H9 (cell line): ENCODE measurements at regions not wholly inside any gene's neighbourhood (a gene's known extent, or its start where the extent isn't known, plus 50 kb on each side); places are given as distances from the start of the nearest gene placed in this dataset.
A peak's percentile ranks its signal among the peaks of the same experiment; 100 is the strongest.

Source experiments
- DNase-seq: peaks from one replicate; pipeline ENCODE4 v3.0.0-alpha.2; 2017
- H2AFZ ChIP-seq: one replicate; pipeline ENCODE4 v1.6.1; 2013; ENCODE audit warnings: mild to moderate bottlenecking, low read length, control low read depth, moderate library complexity
- H2AK5ac ChIP-seq: 2 replicates; pipeline ENCODE4 v1.6.1; 2013; ENCODE audit warnings: low read length, control low read depth, mixed read lengths; ENCODE audit not compliant: insufficient read length
- H2BK120ac ChIP-seq: one replicate; pipeline ENCODE4 v1.6.1; 2013; ENCODE audit warnings: low read depth, mild to moderate bottlenecking, low read length, control low read depth, inconsistent platforms; ENCODE audit not compliant: poor library complexity, severe bottlenecking
- H2BK12ac ChIP-seq: 2 replicates; pipeline ENCODE4 v1.6.1; 2013; ENCODE audit warnings: low read length, control low read depth, mixed read lengths, low read depth; ENCODE audit not compliant: insufficient read length
- H2BK15ac ChIP-seq: 2 replicates; pipeline ENCODE4 v1.6.1; 2013; ENCODE audit warnings: low read depth, low read length, control low read depth
- H2BK20ac ChIP-seq: one replicate; pipeline ENCODE4 v1.6.1; 2013; ENCODE audit warnings: low read depth, mild to moderate bottlenecking, low read length, control low read depth, inconsistent platforms; ENCODE audit not compliant: poor library complexity, severe bottlenecking
- H2BK5ac ChIP-seq: 2 replicates; pipeline ENCODE4 v1.6.1; 2013; ENCODE audit warnings: low read length, control low read depth, mixed read lengths; ENCODE audit not compliant: insufficient read length
- H3K14ac ChIP-seq: 2 replicates; pipeline ENCODE4 v1.6.1; 2013; ENCODE audit warnings: low read length, control low read depth; ENCODE audit not compliant: insufficient read depth
- H3K18ac ChIP-seq: 2 replicates; pipeline ENCODE4 v1.6.1; 2013; ENCODE audit warnings: low read depth, mild to moderate bottlenecking, mixed read lengths, low read length, control low read depth; ENCODE audit not compliant: insufficient read length
- H3K23ac ChIP-seq: 2 replicates; pipeline ENCODE4 v1.6.1; 2013; ENCODE audit warnings: low read length, control low read depth, mixed read lengths, low read depth; ENCODE audit not compliant: insufficient read length
- H3K23me2 ChIP-seq: 2 replicates; pipeline ENCODE4 v1.6.1; 2013; ENCODE audit warnings: low read depth, mild to moderate bottlenecking, mixed read lengths, low read length, control low read depth; ENCODE audit not compliant: insufficient read length, poor library complexity, severe bottlenecking
- H3K27ac ChIP-seq: 2 replicates; pipeline ENCODE4 v1.5.1; 2013; ENCODE audit warnings: low read length, control low read depth, mixed read lengths, low read depth; ENCODE audit not compliant: insufficient read length
- H3K27me3 ChIP-seq: 2 replicates; pipeline ENCODE4 v1.6.1; 2013; ENCODE audit warnings: low read length, control low read depth, inconsistent platforms; ENCODE audit not compliant: insufficient read depth
- H3K4ac ChIP-seq: 2 replicates; pipeline ENCODE4 v1.6.1; 2013; ENCODE audit warnings: low read depth, mild to moderate bottlenecking, control low read depth, inconsistent platforms, low read length, moderate library complexity
- H3K4me1 ChIP-seq: 2 replicates; pipeline ENCODE4 v1.6.1; 2013; ENCODE audit warnings: low read length, control low read depth, inconsistent platforms; ENCODE audit not compliant: insufficient read depth
- H3K4me2 ChIP-seq: 2 replicates; pipeline ENCODE4 v1.6.1; 2013; ENCODE audit warnings: low read length, control low read depth, mixed read lengths; ENCODE audit not compliant: insufficient read length, insufficient read depth
- H3K56ac ChIP-seq: 2 replicates; pipeline ENCODE4 v1.6.1; 2013; ENCODE audit warnings: low read depth, mild to moderate bottlenecking, mixed read lengths, low read length, control low read depth; ENCODE audit not compliant: insufficient read length
- H3K79me1 ChIP-seq: 2 replicates; pipeline ENCODE4 v1.6.1; 2013; ENCODE audit warnings: low read depth, mild to moderate bottlenecking, moderate library complexity, low read length, control low read depth, inconsistent platforms; ENCODE audit not compliant: insufficient read depth, poor library complexity, severe bottlenecking
- H3K79me2 ChIP-seq: 2 replicates; pipeline ENCODE4 v1.6.1; 2013; ENCODE audit warnings: low read length, control low read depth, inconsistent platforms; ENCODE audit not compliant: insufficient read depth
- H3K9ac ChIP-seq: 2 replicates; pipeline ENCODE4 v1.6.1; 2013; ENCODE audit warnings: low read length, control low read depth, mixed read lengths; ENCODE audit not compliant: insufficient read length; ENCODE audit errors: extremely low read depth
- H3K9me3 ChIP-seq: one replicate; pipeline ENCODE4 v1.6.1; 2013; ENCODE audit warnings: low read depth, low read length, inconsistent platforms; ENCODE audit not compliant: control insufficient read depth
- H3T11ph ChIP-seq: one replicate; pipeline ENCODE4 v1.6.1; 2013; ENCODE audit warnings: mild to moderate bottlenecking, low read length, control low read depth, inconsistent platforms
- H4K20me1 ChIP-seq: one replicate; pipeline ENCODE4 v1.6.1; 2013; ENCODE audit not compliant: control insufficient read depth, insufficient read length, insufficient read depth
- H4K5ac ChIP-seq: 2 replicates; pipeline ENCODE4 v1.6.1; 2013; ENCODE audit warnings: low read depth, mild to moderate bottlenecking, mixed read lengths, low read length, control low read depth; ENCODE audit not compliant: insufficient read length
- H4K8ac ChIP-seq: replicated peaks from 2 replicates; pipeline ENCODE4 v1.6.1; 2013; ENCODE audit warnings: low read length, control low read depth, mixed read lengths, low read depth; ENCODE audit not compliant: insufficient read length
- H4K91ac ChIP-seq: 2 replicates; pipeline ENCODE4 v1.6.1; 2013; ENCODE audit warnings: low read depth, mild to moderate bottlenecking, moderate library complexity, mixed read lengths, low read length, control low read depth; ENCODE audit not compliant: insufficient read length
- H3K27ac Mint-ChIP-seq, 3 experiments: 2 replicates in 2 of 3; 3 replicates in 1 of 3; pipeline ENCODE4 v1.8.0; 2020 to 2021; ENCODE audit warnings: mixed read lengths in 3 of 3, mild to moderate bottlenecking in 1 of 3, moderate library complexity in 1 of 3
- H3K27me3 Mint-ChIP-seq: 2 replicates; pipeline ENCODE4 v1.8.0; 2021; ENCODE audit warnings: low read depth, mild to moderate bottlenecking, moderate library complexity, mixed read lengths
- H3K36me3 Mint-ChIP-seq, 3 experiments: 2 replicates in 2 of 3; 3 replicates in 1 of 3; pipeline ENCODE4 v1.8.0; 2020 to 2021; ENCODE audit warnings: low read depth in 3 of 3, mixed read lengths in 3 of 3; ENCODE audit not compliant: insufficient read depth in 1 of 3
- H3K4me1 Mint-ChIP-seq, 2 experiments: 2 replicates each; pipeline ENCODE4 v1.8.0; 2020; ENCODE audit warnings: mixed read lengths in 2 of 2
- H3K4me3 Mint-ChIP-seq, 2 experiments: 2 replicates in 1 of 2; 3 replicates in 1 of 2; pipeline ENCODE4 v1.8.0; 2020 to 2021; ENCODE audit warnings: mild to moderate bottlenecking in 2 of 2, mixed read lengths in 2 of 2, moderate library complexity in 1 of 2
- H3K9me3 Mint-ChIP-seq, 2 experiments: 2 replicates in 1 of 2; 3 replicates in 1 of 2; pipeline ENCODE4 v1.8.0; 2020; ENCODE audit warnings: mild to moderate bottlenecking in 2 of 2, mixed read lengths in 2 of 2, moderate library complexity in 1 of 2
- WGBS: extraction: QIAGEN DNeasy Blood & Tissue Kit; methylation state at CpG from one replicate; pipeline ENCODE4 v1.1.7; 2013; ENCODE audit warnings: missing lambda C conversion rate, low lambda C conversion rate, mixed read lengths; ENCODE audit not compliant: insufficient read length; ENCODE audit errors: extremely low coverage; 5-methylcytosine and 5-hydroxymethylcytosine counted together
- TF ChIP-seq, protein P1 (sequence below): fragments of 200-600 bp; sonication (generic); conservative IDR thresholded peaks from 3 replicates; pipeline ENCODE4 v1.8.0; 2021; ENCODE audit warnings: antibody characterized with exemption, mild to moderate bottlenecking

DNA sequence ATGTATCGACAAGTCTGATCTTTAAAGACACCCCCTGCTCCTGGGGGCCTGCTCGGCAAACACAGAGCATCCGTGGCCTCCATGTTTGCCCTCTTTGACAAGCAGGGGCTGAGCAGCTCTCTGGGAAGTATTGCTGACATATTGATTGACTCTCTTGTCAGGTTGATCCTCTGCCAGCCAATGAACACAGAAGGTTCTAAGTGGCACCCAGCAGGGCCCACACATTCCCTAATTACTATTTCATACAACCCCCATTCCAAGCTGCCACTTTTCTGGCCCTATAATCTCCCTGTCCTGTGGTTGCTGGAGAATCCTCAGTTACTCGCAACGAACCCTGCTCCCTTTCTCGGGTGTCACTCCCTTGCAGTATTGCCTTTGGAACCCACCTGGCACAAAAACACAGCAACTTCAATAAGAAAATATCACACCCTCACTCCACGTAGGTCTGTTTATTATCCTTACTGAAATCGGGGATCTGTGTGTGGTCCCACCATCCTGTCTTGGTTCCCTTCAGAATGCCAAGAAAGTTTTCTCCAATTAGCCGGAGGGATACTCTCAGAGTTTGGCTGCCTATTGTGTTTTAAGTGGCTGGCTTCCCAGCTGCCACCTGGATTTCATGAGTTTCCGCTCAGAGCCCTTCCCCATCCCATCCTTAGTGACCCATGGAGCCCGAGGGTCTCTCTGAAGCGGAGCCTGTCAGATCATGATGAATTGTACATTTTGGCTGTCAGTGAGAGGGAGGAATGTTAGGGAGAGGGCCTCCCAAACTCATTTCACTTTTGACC lies 249.0 kb upstream of the WWC1 start:
- H3K27ac ChIP-seq, result no peak overlapping the region
- no peaks in the 10 kb centered on the region for H3K27me3 ChIP-seq
- H3K27ac Mint-ChIP-seq, result peak overlapping the region in 2 of 3 experiments; percentile 56 to 88; a peak in 3 of 7 replicates
- H2AFZ ChIP-seq, result no peak overlapping the region
- no peaks in the 10 kb centered on the region for H3K79me2 ChIP-seq
- no peaks in the 10 kb centered on the region for H3K23me2 ChIP-seq
- H3K56ac ChIP-seq, result no peak overlapping the region
- H4K8ac ChIP-seq, result no peak overlapping the region
- H3K79me1 ChIP-seq, result no peaks in the 10 kb centered on the region
- H3K4me1 Mint-ChIP-seq, result peaks cover 31 to 34% of the 10 kb centered on the region in 2 experiments
- H3K9me3 Mint-ChIP-seq, result no peaks in the 10 kb centered on the region
- H2BK20ac ChIP-seq, result no peak overlapping the region
- no peaks in the 10 kb centered on the region for H3K36me3 Mint-ChIP-seq
- H2AK5ac ChIP-seq, result no peak overlapping the region
- no peak overlapping the region for H4K91ac ChIP-seq
- H3K14ac ChIP-seq, result no peak overlapping the region
- no peak overlapping the region for H3K9ac ChIP-seq
- H3K4me2 ChIP-seq, result no peak overlapping the region
- no peak overlapping the region for H2BK120ac ChIP-seq
- H3K4ac ChIP-seq, result no peak overlapping the region
- H3K4me1 ChIP-seq, result peaks cover under 1% of the 10 kb centered on the region; the same call in 1 of the 2 replicates
- no peak overlapping the region for H2BK15ac ChIP-seq
- no peak overlapping the region for H3K18ac ChIP-seq
- H3K23ac ChIP-seq, result no peak overlapping the region
- no peak overlapping the region for H4K5ac ChIP-seq
- no CpG with 5 or more reads among the region's 12 CpGs for WGBS
- H2BK5ac ChIP-seq, result no peak overlapping the region
- no peaks in the 10 kb centered on the region for H3K9me3 ChIP-seq
- H4K20me1 ChIP-seq, result no peaks in the 10 kb centered on the region
- no peak overlapping the region; a peak in 1 of 5 replicates for H3K4me3 Mint-ChIP-seq
- no peak for DNase-seq
- H3T11ph ChIP-seq, result no peak overlapping the region
- TF ChIP-seq, protein P1, sequence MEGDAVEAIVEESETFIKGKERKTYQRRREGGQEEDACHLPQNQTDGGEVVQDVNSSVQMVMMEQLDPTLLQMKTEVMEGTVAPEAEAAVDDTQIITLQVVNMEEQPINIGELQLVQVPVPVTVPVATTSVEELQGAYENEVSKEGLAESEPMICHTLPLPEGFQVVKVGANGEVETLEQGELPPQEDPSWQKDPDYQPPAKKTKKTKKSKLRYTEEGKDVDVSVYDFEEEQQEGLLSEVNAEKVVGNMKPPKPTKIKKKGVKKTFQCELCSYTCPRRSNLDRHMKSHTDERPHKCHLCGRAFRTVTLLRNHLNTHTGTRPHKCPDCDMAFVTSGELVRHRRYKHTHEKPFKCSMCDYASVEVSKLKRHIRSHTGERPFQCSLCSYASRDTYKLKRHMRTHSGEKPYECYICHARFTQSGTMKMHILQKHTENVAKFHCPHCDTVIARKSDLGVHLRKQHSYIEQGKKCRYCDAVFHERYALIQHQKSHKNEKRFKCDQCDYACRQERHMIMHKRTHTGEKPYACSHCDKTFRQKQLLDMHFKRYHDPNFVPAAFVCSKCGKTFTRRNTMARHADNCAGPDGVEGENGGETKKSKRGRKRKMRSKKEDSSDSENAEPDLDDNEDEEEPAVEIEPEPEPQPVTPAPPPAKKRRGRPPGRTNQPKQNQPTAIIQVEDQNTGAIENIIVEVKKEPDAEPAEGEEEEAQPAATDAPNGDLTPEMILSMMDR, result no peak
- peaks cover 2% of the 10 kb centered on the region; the same call in 1 of the 2 replicates for H3K27me3 Mint-ChIP-seq
- H2BK12ac ChIP-seq, result no peak overlapping the region
